Ectodermal cell (in vitro differentiated cells): ENCODE measurements at regions not wholly inside any gene's neighbourhood (a gene's known extent, or its start where the extent isn't known, plus 50 kb on each side); places are given as distances from the start of the nearest gene placed in this dataset.
A peak's percentile ranks its signal among the peaks of the same experiment; 100 is the strongest.

Experiments used
- H3K27ac ChIP-seq: 2 replicates; pipeline ENCODE4 v1.7.0; 2013; ENCODE audit warnings: mild to moderate bottlenecking, low read depth, low read length; ENCODE audit not compliant: insufficient read depth, poor library complexity, severe bottlenecking
- H3K27me3 ChIP-seq: 2 replicates; pipeline ENCODE4 v1.7.0; 2013; ENCODE audit warnings: mild to moderate bottlenecking, low read length; ENCODE audit not compliant: insufficient read depth, control insufficient read depth, poor library complexity, severe bottlenecking
- H3K36me3 ChIP-seq: one replicate; pipeline ENCODE4 v1.7.0; 2013; ENCODE audit warnings: low read length; ENCODE audit not compliant: control insufficient read depth, insufficient read depth
- H3K4me1 ChIP-seq: one replicate; pipeline ENCODE4 v1.7.0; 2013; ENCODE audit warnings: low read length; ENCODE audit not compliant: control insufficient read depth, insufficient read depth
- H3K4me3 ChIP-seq: 2 replicates; pipeline ENCODE4 v1.7.0; 2013; ENCODE audit warnings: low read depth, low read length, control low read depth; ENCODE audit not compliant: insufficient read depth
- H3K9me3 ChIP-seq: 2 replicates; pipeline ENCODE4 v1.7.0; 2013; ENCODE audit warnings: mild to moderate bottlenecking, low read length, moderate library complexity; ENCODE audit not compliant: control insufficient read depth
- WGBS, 2 experiments: methylation state at CpG; one replicate each; pipeline ENCODE4 v1.1.7; 2013; ENCODE audit warnings: missing lambda C conversion rate in 2 of 2; 5-methylcytosine and 5-hydroxymethylcytosine counted together

- Histone ChIP-seq H3K4me3 (no peak overlapping the region), H3K9me3 (no peaks in the 10 kb centered on the region), H3K36me3 (no peaks in the 10 kb centered on the region), H3K4me1 (peaks cover 35% of the 10 kb centered on the region), H3K27me3 (no peaks in the 10 kb centered on the region), H3K27ac (no peak overlapping the region)
- WGBS, 2 experiments, result 31 to 35% methylated on average over 30 of the region's 30 CpGs
Measured at GRCh38 chr22:27310966-27311697, 490.4 kb downstream of the MN1 start.

- WGBS, 2 experiments, result 13 to 19% methylated on average over 16 of the region's 16 CpGs
- Histone ChIP-seq H3K4me3 (no peak overlapping the region), H3K27ac (peak overlapping the region; percentile 52)
Measured at GRCh38 chr22:27311698-27312550, 489.6 kb downstream of the MN1 start.

GRCh38 chr22:27312565-27312964 lies 489.0 kb downstream of the MN1 start:
- Histone ChIP-seq H3K27me3 (no peaks in the 10 kb centered on the region), H3K4me1 (peaks cover 36% of the 10 kb centered on the region), H3K36me3 (no peaks in the 10 kb centered on the region), H3K27ac (no peak overlapping the region), H3K4me3 (no peak overlapping the region), H3K9me3 (no peaks in the 10 kb centered on the region)
- WGBS, 2 experiments, result 89% methylated on average over 8 of the region's 8 CpGs

More at GRCh38 chr22:27311698-27312550, 489.6 kb downstream of the MN1 start:
- peaks cover 35% of the 10 kb centered on the region for H3K4me1 ChIP-seq
- no peaks in the 10 kb centered on the region for H3K36me3 ChIP-seq
- H3K27me3 ChIP-seq, result no peaks in the 10 kb centered on the region
- H3K9me3 ChIP-seq, result no peaks in the 10 kb centered on the region

DNA sequence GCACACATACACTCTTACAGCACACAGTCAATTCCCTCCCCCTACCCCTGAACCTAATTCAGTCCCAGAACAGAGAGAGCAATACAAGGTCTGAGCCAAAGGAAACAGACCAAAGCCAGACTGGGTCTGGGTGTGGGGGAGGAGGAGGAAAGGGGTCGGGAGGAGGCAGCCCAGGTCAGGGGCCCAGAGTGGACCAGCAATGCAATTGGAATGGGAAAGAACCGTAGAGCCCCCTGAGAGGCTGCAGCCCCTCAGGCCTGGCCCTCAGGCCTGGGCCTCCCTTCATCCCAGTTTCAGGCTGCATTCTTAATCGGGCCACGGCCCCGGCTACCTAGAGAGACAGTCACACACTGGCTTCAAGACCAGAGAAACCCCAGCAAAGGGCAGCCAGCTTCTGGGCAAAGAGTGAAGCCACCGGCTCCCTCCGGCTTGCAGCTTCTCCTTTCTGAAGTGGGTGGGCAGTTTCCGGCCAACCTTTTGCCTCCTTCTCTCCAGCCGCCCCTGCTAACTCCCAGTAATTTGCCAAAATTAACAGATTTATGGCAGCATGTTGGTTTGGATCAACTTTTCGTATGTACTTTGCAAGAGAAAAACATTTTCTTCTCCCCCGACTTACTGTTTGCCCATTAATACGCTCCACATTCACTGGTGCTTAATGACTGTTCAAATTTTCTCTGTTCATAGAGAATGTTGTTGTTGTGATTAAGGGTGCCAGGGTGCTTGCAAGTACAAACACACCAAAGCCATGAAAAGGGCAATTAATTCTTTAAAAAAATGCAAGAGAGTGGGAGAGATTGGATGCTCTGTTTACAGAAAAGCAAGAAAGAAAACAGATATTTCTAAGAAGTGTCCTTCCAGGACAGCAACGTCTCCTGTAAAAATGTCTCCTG lies 488.3 kb downstream of the MN1 start:
- Histone ChIP-seq H3K27ac (peak overlapping the region; percentile 38), H3K9me3 (no peaks in the 10 kb centered on the region), H3K36me3 (no peaks in the 10 kb centered on the region), H3K4me3 (no peak overlapping the region), H3K4me1 (peaks cover 38% of the 10 kb centered on the region), H3K27me3 (no peaks in the 10 kb centered on the region)
- 56 to 64% methylated on average over 13 of the region's 13 CpGs for WGBS, 2 experiments

GRCh38 chr22:27314276-27314807 lies 487.2 kb downstream of the MN1 start:
- H3K27ac ChIP-seq, result no peak overlapping the region
- H3K4me1 ChIP-seq, result peaks cover 38% of the 10 kb centered on the region
- 94 to 95% methylated on average over 9 of the region's 9 CpGs for WGBS, 2 experiments

DNA sequence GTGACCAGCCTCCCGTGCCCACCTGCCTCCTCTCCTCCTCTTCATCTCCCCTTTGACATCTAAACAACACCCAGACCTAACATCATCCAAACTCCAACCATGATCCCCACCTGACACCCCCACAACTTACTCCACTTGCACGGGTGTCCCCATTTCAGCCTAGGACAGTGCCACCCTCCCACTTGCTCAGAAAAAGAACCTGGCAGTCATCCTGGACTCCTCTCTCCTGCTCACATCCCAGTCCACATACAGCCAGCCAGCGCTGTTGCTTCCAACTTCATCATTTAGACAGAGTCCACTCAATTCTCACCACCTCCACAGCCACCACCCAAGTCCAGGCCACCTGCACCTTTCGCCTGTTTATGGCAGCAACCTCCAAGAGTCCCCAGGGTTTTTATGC lies 485.7 kb downstream of the MN1 start:
- no peaks in the 10 kb centered on the region for H3K9me3 ChIP-seq
- no peak overlapping the region for H3K27ac ChIP-seq
- no peak overlapping the region for H3K4me3 ChIP-seq
- no peaks in the 10 kb centered on the region for H3K36me3 ChIP-seq
- peaks cover 30% of the 10 kb centered on the region for H3K4me1 ChIP-seq
- 90 to 93% methylated on average over 4 of the region's 4 CpGs for WGBS, 2 experiments
- no peaks in the 10 kb centered on the region for H3K27me3 ChIP-seq

More at GRCh38 chr22:27314276-27314807, 487.2 kb downstream of the MN1 start:
- Histone ChIP-seq H3K36me3 (no peaks in the 10 kb centered on the region), H3K27me3 (no peaks in the 10 kb centered on the region), H3K9me3 (no peaks in the 10 kb centered on the region), H3K4me3 (no peak overlapping the region)

DNA sequence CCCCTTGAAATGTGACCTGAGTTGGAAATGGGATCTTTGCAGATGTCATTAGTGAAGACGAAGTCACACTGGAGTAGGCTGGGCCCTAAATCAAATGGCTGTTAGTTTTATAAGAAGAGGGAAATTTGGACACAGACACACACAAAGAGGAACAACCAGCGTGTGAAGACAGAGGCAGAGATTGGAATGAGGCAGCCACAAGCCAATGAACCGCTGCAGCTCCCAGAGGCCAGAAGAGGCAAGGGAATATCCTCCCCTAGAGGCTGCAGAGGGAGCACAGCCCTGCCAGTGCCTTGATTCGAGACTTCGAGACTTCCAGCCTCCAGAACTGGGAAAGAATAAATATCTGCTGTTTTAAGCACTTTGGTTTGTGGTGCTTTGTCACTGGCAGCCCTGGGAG lies 484.5 kb downstream of the MN1 start:
- Histone ChIP-seq H3K9me3 (no peaks in the 10 kb centered on the region), H3K27ac (no peak overlapping the region), H3K4me1 (peaks cover 18% of the 10 kb centered on the region), H3K36me3 (no peaks in the 10 kb centered on the region), H3K4me3 (no peak overlapping the region), H3K27me3 (no peaks in the 10 kb centered on the region)
- whole genome bisulfite sequencing, 2 experiments, result 74 to 83% methylated on average over 5 of the region's 5 CpGs

DNA sequence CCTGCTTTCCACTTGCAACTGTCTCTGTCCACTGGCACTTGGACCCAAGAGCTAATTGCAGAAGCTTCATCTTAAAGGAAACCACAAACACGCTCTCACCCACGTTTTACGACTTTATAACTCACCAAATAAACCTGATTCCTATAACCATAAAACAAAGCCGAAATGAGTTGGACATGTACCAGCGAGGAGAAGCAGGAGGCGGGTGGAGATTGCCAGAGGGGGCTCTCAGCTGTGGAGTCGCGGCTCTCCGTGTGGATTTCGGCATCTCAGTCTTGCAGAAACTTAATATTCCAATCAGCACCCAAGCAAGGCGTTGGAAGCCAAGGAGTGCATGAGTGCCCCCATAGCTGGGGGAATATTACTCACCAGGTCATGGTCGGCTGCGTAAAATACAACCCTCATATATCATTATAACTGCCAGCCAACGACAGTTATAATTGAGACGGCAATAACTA lies 483.6 kb downstream of the MN1 start:
- 93 to 94% methylated on average over 14 to 15 of the region's 15 CpGs for WGBS, 2 experiments
- Histone ChIP-seq H3K27me3 (no peaks in the 10 kb centered on the region), H3K4me1 (peaks cover 8% of the 10 kb centered on the region), H3K4me3 (no peak overlapping the region), H3K27ac (no peak overlapping the region), H3K9me3 (no peaks in the 10 kb centered on the region), H3K36me3 (no peaks in the 10 kb centered on the region)

GRCh38 chr22:27318516-27318915 lies 483.0 kb downstream of the MN1 start:
- Histone ChIP-seq H3K9me3 (no peaks in the 10 kb centered on the region), H3K4me1 (peaks cover 3% of the 10 kb centered on the region), H3K4me3 (no peak overlapping the region), H3K27ac (no peak overlapping the region), H3K27me3 (no peaks in the 10 kb centered on the region), H3K36me3 (no peaks in the 10 kb centered on the region)
- 92 to 94% methylated on average over 3 of the region's 3 CpGs for WGBS, 2 experiments
